K562 (cell line): ENCODE measurements at regions not wholly inside any gene's neighbourhood (a gene's known extent, or its start where the extent isn't known, plus 50 kb on each side); places are given as distances from the start of the nearest gene placed in this dataset.

Source experiments
- BHLHE40 ChIP-seq: IDR thresholded peaks from 2 replicates; pipeline ENCODE4 v1.6.1; 2011; ENCODE audit warnings: low read length, improper control_type of control experiment
- CBX1 ChIP-seq: sonication (generic); IDR thresholded peaks from 2 replicates; pipeline ENCODE4 v1.6.1; 2016; ENCODE audit warnings: antibody characterized with exemption, low read depth, mild to moderate bottlenecking
- CREB1 ChIP-seq, 2 experiments: sonication (generic) in 1 of 2; formaldehyde crosslinking in 1 of 2; IDR thresholded peaks; 2 replicates each; pipeline versions ENCODE4 v1.6.1 to v1.8.0; 2012 to 2022; ENCODE audit warnings: inconsistent platforms in 1 of 2, mild to moderate bottlenecking in 1 of 2, missing genetic modification reagents in 1 of 2, moderate library complexity in 1 of 2
- GABPA ChIP-seq: fragments of 200-800 bp; sonication (Bioruptor generic); conservative IDR thresholded peaks from 2 replicates; pipeline ENCODE4 v1.6.1; 2016; ENCODE audit warnings: low read depth, missing genetic modification characterization, missing compliant biosample characterization
- IRF2 ChIP-seq: sonication (generic); formaldehyde crosslinking; IDR thresholded peaks from 2 replicates; pipeline ENCODE4 v1.8.1; 2022; ENCODE audit warnings: mild to moderate bottlenecking, missing genetic modification reagents
- SMARCB1 ChIP-seq: IDR thresholded peaks from 2 replicates; pipeline ENCODE4 v1.6.1; 2011; ENCODE audit warnings: improper control_type of control experiment, low read depth; ENCODE audit not compliant: insufficient read length
- ZNF121 ChIP-seq: sonication (generic); formaldehyde crosslinking; conservative IDR thresholded peaks from 2 replicates; pipeline ENCODE4 v1.8.0; 2022; ENCODE audit warnings: missing genetic modification reagents
- ZNF347 ChIP-seq: fragments of 450-650 bp; formaldehyde crosslinking; IDR thresholded peaks from 2 replicates; pipeline ENCODE4 v1.4.0; 2020; ENCODE audit warnings: low read depth, mild to moderate bottlenecking, moderate library complexity
- ZNF584 ChIP-seq: fragments of 200-800 bp; sonication (Bioruptor generic); IDR thresholded peaks from 2 replicates; pipeline ENCODE4 v1.6.1; 2016; ENCODE audit warnings: low read depth, mild to moderate bottlenecking, missing genetic modification characterization, missing compliant biosample characterization
- ZNF699 ChIP-seq: fragments of 250-450 bp; sonication (Bioruptor Pico); IDR thresholded peaks from 2 replicates; pipeline ENCODE4 v1.8.0; 2021; ENCODE audit warnings: mild to moderate bottlenecking, moderate library complexity; ENCODE audit not compliant: insufficient replicate concordance
- TF ChIP-seq, protein P1 (sequence below), 2 experiments: fragments of 450-650 bp in 1 of 2; sonication (generic) in 1 of 2; formaldehyde crosslinking; conservative IDR thresholded peaks; 2 replicates each; pipeline versions ENCODE4 v1.4.0 to v1.8.1; 2020 to 2022; ENCODE audit warnings: mild to moderate bottlenecking in 1 of 2, missing genetic modification reagents in 1 of 2
- TF ChIP-seq, protein P2 (sequence below): fragments of 450-650 bp; formaldehyde crosslinking; IDR thresholded peaks from 2 replicates; pipeline ENCODE4 v1.4.0; 2020; ENCODE audit warnings: mild to moderate bottlenecking

DNA sequence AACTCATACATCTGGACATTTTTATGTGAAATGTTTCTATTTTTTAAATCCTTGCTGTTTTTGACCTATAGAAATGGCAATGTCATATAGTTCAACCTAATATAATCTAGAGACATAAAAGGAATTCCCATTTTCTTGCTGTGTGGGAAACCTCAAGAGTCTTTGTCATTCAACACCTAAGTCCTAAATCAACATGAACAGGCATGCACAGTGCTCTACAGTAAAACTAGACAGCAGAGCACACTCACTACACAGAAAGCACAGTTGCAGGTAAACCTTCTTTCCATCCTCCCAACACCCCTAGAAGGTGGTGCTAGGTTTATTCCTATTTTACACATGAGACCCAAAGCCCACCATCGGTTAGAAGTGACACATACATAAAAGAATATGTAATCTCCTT, 79.1 kb upstream of the C1QTNF7 start (continued):
- TF ChIP-seq, protein P1, sequence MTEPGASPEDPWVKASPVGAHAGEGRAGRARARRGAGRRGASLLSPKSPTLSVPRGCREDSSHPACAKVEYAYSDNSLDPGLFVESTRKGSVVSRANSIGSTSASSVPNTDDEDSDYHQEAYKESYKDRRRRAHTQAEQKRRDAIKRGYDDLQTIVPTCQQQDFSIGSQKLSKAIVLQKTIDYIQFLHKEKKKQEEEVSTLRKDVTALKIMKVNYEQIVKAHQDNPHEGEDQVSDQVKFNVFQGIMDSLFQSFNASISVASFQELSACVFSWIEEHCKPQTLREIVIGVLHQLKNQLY (CRISPR knock-in tag; conservative IDR thresholded peaks at IDR 0.05): no peak
- TF ChIP-seq CBX1: no peak
- no peak for TF ChIP-seq BHLHE40
- TF ChIP-seq CREB1 (IDR thresholded peaks at IDR 0.05): no peak
- TF ChIP-seq CREB1 (CRISPR knock-in tag; IDR thresholded peaks at IDR 0.05): no peak
- TF ChIP-seq IRF2: no peak
- no peak for TF ChIP-seq ZNF121 (CRISPR knock-in tag)
- no peak for TF ChIP-seq GABPA (tag)
- TF ChIP-seq ZNF699 (CRISPR knock-in tag): no peak
- no peak for TF ChIP-seq ZNF584 (CRISPR knock-in tag)
- TF ChIP-seq SMARCB1: no peak
- TF ChIP-seq, protein P2, sequence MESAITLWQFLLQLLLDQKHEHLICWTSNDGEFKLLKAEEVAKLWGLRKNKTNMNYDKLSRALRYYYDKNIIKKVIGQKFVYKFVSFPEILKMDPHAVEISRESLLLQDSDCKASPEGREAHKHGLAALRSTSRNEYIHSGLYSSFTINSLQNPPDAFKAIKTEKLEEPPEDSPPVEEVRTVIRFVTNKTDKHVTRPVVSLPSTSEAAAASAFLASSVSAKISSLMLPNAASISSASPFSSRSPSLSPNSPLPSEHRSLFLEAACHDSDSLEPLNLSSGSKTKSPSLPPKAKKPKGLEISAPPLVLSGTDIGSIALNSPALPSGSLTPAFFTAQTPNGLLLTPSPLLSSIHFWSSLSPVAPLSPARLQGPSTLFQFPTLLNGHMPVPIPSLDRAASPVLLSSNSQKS: no peak
- TF ChIP-seq ZNF347 (CRISPR knock-in tag): no peak
- TF ChIP-seq, all 486 proteins: peak for 0
